CD4-positive, alpha-beta T cell (primary cell): ENCODE measurements at regions not wholly inside any gene's neighbourhood (a gene's known extent, or its start where the extent isn't known, plus 50 kb on each side); places are given as distances from the start of the nearest gene placed in this dataset.

Experiments used
- ATAC-seq: fragments of 200-7000 bp; cut with Tn5 transposase; one replicate; pipeline ENCODE4 v1.10.0; 2022; ENCODE audit warnings: mild to moderate bottlenecking; ENCODE audit not compliant: poor library complexity
- CTCF ChIA-PET: fragments of 350-600 bp; sonication (Branson Sonifier 250); formaldehyde crosslinking; loops from one replicate; lab custom pipeline; 2021; ENCODE audit warnings: antibody characterized with exemption, inconsistent platforms; lab: Charles Lee
- POLR2A ChIA-PET: fragments of 350-600 bp; sonication (Branson Sonifier 250); formaldehyde crosslinking; loops from one replicate; lab custom pipeline; 2021; ENCODE audit warnings: antibody characterized with exemption, inconsistent platforms; lab: Charles Lee
- DNase-seq, 14 experiments: peaks; one replicate each; pipeline ENCODE4 v3.0.0-alpha.2; 2013 to 2020; ENCODE audit warnings: mixed read lengths in 2 of 14
- H3K27ac ChIP-seq, 2 donors: one replicate each; pipeline versions ENCODE4 v1.5.1 to v1.7.0; 2013; ENCODE audit warnings: low read length in 2 of 2, low read depth in 1 of 2, mild to moderate bottlenecking in 1 of 2
- H3K27me3 ChIP-seq, 2 experiments: 1 replicate in 1 of 2; 2 replicates in 1 of 2; pipeline versions ENCODE4 v1.6.1 to v1.7.0; 2013; ENCODE audit warnings: low read length in 2 of 2, control low read depth in 1 of 2, mild to moderate bottlenecking in 1 of 2, moderate library complexity in 1 of 2; ENCODE audit not compliant: insufficient read depth in 2 of 2, control insufficient read depth in 1 of 2
- H3K36me3 ChIP-seq: one replicate; pipeline ENCODE4 v1.6.1; 2013; ENCODE audit warnings: low read length, control low read depth; ENCODE audit not compliant: insufficient read depth
- H3K4me1 ChIP-seq: one replicate; pipeline ENCODE4 v1.6.1; 2013; ENCODE audit warnings: low read length, control low read depth; ENCODE audit not compliant: insufficient read depth
- H3K4me3 ChIP-seq: one replicate; pipeline ENCODE4 v1.5.1; 2013; ENCODE audit warnings: mild to moderate bottlenecking, low read length, moderate library complexity
- H3K9me3 ChIP-seq, 2 experiments: 1 replicate in 1 of 2; 2 replicates in 1 of 2; pipeline versions ENCODE4 v1.6.1 to v1.7.0; 2013; ENCODE audit warnings: low read length in 2 of 2, mild to moderate bottlenecking in 2 of 2, control low read depth in 1 of 2, moderate library complexity in 1 of 2; ENCODE audit not compliant: control insufficient read depth in 1 of 2, insufficient read depth in 1 of 2
- H3K27ac Mint-ChIP-seq: one replicate; pipeline ENCODE4 v1.8.0; 2020; ENCODE audit warnings: mixed read lengths
- H3K27me3 Mint-ChIP-seq: one replicate; pipeline ENCODE4 v1.8.0; 2021; ENCODE audit warnings: mixed read lengths
- H3K36me3 Mint-ChIP-seq: one replicate; pipeline ENCODE4 v1.8.0; 2021; ENCODE audit warnings: low read depth, mixed read lengths
- H3K4me1 Mint-ChIP-seq: one replicate; pipeline ENCODE4 v1.8.0; 2021; ENCODE audit warnings: low read depth, mixed read lengths
- H3K4me3 Mint-ChIP-seq: one replicate; pipeline ENCODE4 v1.8.0; 2020; ENCODE audit warnings: mild to moderate bottlenecking, mixed read lengths
- H3K9me3 Mint-ChIP-seq: one replicate; pipeline ENCODE4 v1.8.0; 2020; ENCODE audit warnings: mixed read lengths
- CTCF ChIP-seq: fragments of 200-600 bp; IDR thresholded peaks from one replicate; pipeline ENCODE4 v1.8.0; 2022; ENCODE audit warnings: antibody characterized with exemption, mild to moderate bottlenecking
- intact Hi-C, 2 experiments: fragments of 100-400 bp; cut with DNase I in 1 of 2; cut with micrococcal nuclease in 1 of 2; formaldehyde crosslinking; loops; one replicate each; pipeline versions ENCODE4 v1.15.1 to v1.9.0; 2023 to 2025; cut with DNase I, micrococcal nuclease

GRCh38 chr16:59540621-59541020 lies 806.5 kb upstream of the GOT2 start:
- H3K9me3 Mint-ChIP-seq: peaks cover 13% of the 10 kb centered on the region
- intact Hi-C loops: no loop called here
- H3K9me3 ChIP-seq: peaks cover 0 to 4% of the 10 kb centered on the region in 2 experiments
- no peak for TF ChIP-seq CTCF
- H3K4me3 Mint-ChIP-seq: no peak overlapping the region
- CTCF ChIA-PET: no interaction called here
- no peaks in the 10 kb centered on the region for H3K4me1 Mint-ChIP-seq
- ATAC-seq (no peak), DNase-seq (no peak)
- no peaks in the 10 kb centered on the region for H3K27me3 ChIP-seq
- POLR2A ChIA-PET: no interaction called here
- H3K27me3 Mint-ChIP-seq: no peaks in the 10 kb centered on the region
- no peaks in the 10 kb centered on the region for H3K36me3 ChIP-seq
- no peak overlapping the region for H3K27ac ChIP-seq
- H3K27ac Mint-ChIP-seq: no peak overlapping the region
- no peak overlapping the region for H3K4me3 ChIP-seq
- no peaks in the 10 kb centered on the region for H3K36me3 Mint-ChIP-seq
- no peaks in the 10 kb centered on the region for H3K4me1 ChIP-seq

- ChIA-PET POLR2A (no interaction called here), CTCF (no interaction called here)
- Histone ChIP-seq H3K36me3 (no peaks in the 10 kb centered on the region), H3K27ac (no peak overlapping the region), H3K9me3 (peaks cover 0 to 9% of the 10 kb centered on the region in 2 experiments), H3K27me3 (no peaks in the 10 kb centered on the region), H3K4me1 (no peaks in the 10 kb centered on the region), H3K4me3 (no peak overlapping the region)
- Mint-ChIP-seq H3K9me3 (peaks cover 10% of the 10 kb centered on the region), H3K4me1 (no peaks in the 10 kb centered on the region), H3K4me3 (no peak overlapping the region), H3K27me3 (no peaks in the 10 kb centered on the region), H3K27ac (no peak overlapping the region), H3K36me3 (no peaks in the 10 kb centered on the region)
- no peak for DNase-seq
- no peak for TF ChIP-seq CTCF
- ATAC-seq: no peak
- intact Hi-C loops: no loop called here
Measured at GRCh38 chr16:59535298-59535697, 801.2 kb upstream of the GOT2 start.

GRCh38 chr16:59527206-59527997 lies 793.3 kb upstream of the GOT2 start:
- H3K9me3 Mint-ChIP-seq: no peaks in the 10 kb centered on the region
- Histone ChIP-seq H3K4me3 (no peak overlapping the region), H3K27ac (no peak overlapping the region), H3K27me3 (no peaks in the 10 kb centered on the region), H3K9me3 (peaks cover 0 to 3% of the 10 kb centered on the region in 2 experiments), H3K4me1 (no peaks in the 10 kb centered on the region), H3K36me3 (no peaks in the 10 kb centered on the region)
- no peaks in the 10 kb centered on the region for H3K36me3 Mint-ChIP-seq
- no peak for TF ChIP-seq CTCF
- H3K27ac Mint-ChIP-seq: no peak overlapping the region
- ChIA-PET CTCF (no interaction called here), POLR2A (no interaction called here)
- H3K4me3 Mint-ChIP-seq: no peak overlapping the region
- ATAC-seq (no peak), DNase-seq (no peak)
- intact Hi-C loops: no loop called here
- H3K27me3 Mint-ChIP-seq: no peaks in the 10 kb centered on the region
- no peaks in the 10 kb centered on the region for H3K4me1 Mint-ChIP-seq
